Stimulated activated CD4-positive, alpha-beta T cell treated with anti-CD3 and anti-CD28 coated beads, Interleukin-12 subunit alpha, Interleukin-12 subunit beta, amount 100 ng/mL, for 48 hours (primary cell): ENCODE measurements at regions not wholly inside any gene's neighbourhood (a gene's known extent, or its start where the extent isn't known, plus 50 kb on each side); places are given as distances from the start of the nearest gene placed in this dataset.
A peak's percentile ranks its signal among the peaks of the same experiment; 100 is the strongest.

Source experiments
- DNase-seq, 3 donors: peaks; one replicate each; pipeline ENCODE4 v3.0.0-alpha.2; 2020; ENCODE audit warnings: low read depth in 2 of 3, low spot score in 1 of 3

DNA sequence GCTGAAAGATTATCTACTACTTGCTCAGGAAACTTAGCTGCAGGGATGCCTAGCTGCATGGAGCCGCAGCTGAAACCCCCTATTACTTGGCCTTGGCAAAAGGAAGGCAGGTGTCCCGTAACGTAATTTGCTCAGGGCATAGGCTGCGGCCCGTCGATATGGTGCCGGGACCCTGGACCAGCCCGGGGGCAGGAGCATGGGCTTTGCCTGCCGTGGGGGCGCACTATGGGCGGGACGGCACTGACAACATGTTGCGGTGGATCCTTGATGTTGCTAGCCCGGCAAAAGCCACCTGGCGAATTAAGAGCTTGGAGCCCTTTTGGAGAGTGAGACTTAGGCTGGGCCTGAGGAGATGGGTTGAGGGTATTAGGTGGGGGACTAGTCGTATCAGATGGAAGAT is 1551.2 kb downstream of the AACS start:
- no peak for DNase-seq

DNA sequence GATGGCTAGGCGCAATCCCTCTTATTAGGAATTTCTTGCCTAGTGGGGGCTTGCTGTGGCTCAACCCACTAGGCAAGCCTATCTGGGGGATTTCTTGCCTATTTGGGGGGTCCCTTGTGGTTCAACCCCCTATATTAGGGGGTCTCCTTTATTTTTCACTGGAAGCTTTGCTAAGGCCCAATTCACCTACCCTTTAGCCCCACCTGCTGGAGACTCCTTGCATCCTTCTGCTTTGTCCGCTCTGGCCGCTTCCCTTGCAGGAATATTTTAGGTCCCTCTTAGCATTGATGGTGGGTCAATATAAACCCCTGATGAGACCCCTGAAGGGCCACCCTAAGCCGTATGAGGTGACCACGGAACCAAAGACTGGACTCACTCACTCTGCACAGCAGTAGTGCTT is 1552.1 kb downstream of the AACS start:
- DNase-seq: peak in 1 of 3 donors; percentile 0

DNA sequence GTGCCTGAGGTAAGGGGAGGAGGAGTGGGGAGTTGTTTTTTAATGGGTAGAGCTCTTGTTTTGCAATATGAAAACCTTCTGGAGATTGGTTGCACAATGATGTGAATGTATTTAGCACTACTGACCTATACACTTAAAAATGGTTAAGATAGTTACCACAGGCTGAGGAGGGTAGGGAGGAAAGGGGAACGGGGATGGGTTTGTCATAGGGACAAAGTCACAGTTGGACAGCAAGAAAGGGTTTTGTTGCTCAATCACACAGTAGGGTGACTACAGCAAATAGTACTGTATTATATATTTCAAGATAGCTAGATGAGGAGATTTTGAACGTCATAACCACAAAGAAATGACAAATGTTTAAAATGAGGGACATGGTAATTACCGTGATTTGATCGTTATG is 1562.4 kb downstream of the AACS start:
- no peak for DNase-seq

DNA sequence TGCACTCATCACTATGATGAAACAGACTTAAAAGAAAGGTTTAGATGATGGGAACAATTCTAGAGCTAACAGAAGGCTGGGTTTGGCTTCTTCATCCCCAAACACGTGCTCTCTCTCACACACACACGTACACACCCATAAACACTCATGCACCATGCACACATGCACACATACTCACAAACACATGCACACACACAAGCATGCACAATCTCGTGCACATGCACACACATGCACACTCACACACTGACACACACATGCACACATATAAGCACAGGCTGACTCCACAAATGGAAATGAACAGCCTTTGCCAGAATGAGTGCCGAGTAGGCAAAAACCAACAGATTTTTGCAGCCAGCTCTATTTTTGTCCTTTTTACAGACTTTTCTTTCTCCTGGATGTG is 1571.6 kb downstream of the AACS start:
- DNase-seq: no peak

- no peak for DNase-seq
Observed at GRCh38 chr12:126644236-126645020, 1579.2 kb downstream of the AACS start.

GRCh38 chr12:126648074-126648473 is 1582.8 kb downstream of the AACS start:
- no peak for DNase-seq

DNA sequence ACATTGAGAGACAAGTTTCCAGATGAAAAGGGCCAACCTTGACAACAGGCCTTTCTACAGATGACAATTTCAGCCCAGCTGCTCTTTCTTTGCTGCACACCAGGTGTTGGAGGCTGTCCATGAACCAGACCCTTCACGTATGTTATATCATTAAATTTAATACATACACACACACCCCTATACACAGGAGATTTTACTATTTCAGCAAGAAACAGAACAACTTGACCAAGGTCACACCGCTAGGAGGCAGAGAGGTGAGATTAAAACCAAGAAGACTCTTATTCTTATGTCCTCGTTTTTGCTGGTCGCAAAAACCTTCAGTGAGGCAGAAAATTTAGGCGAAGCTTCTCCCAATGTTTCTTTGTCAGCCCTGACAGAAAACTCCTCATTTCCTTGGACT is 1585.9 kb downstream of the AACS start:
- DNase-seq: no peak

DNA sequence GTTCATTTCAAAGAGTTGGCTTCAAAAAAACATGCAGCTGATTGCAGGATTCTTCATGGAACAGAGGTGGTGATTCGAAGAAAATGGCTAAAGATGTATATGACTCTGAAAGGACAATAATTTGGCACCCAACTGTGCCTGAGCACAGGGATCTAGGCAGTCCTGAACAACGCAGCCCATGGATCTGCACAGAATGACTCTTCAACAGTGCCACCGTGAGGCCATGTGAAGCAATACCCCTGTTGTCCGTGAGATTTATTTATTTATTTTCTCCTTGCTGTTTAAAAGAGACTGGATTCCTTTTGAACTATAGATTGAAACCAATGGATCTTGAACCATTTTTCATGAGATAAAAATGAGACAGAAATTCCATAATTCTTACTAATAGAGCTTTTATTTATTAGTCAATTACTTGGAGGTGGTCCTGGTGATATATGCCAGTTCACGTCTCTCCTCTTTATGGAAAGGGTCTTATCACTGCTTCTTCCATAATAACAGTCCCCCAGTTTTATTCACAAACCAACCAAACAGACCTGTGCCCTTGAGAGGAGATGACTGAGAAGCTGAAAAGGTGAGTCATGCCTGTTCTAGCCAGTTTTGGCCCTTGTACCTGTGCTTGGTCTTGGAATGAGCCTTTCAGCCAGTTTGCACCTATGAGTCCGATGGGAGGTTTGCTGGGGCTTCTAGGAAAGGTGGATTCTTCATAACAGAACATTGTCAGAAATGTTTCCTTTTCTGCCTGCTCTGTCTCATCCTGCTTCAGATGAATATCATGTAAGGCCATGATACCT is 1598.3 kb downstream of the AACS start:
- peak in 1 of 3 donors; percentile 2 for DNase-seq

GRCh38 chr12:126667339-126667738 is 1599.6 kb upstream of the TMEM132C start:
- no peak for DNase-seq

- no peak for DNase-seq
Observed at GRCh38 chr12:126668538-126668937, 1598.4 kb upstream of the TMEM132C start.

- DNase-seq: no peak
Observed at GRCh38 chr12:126668961-126669360, 1598.0 kb upstream of the TMEM132C start.

GRCh38 chr12:126676434-126676833 is 1590.5 kb upstream of the TMEM132C start:
- DNase-seq: no peak

- DNase-seq: no peak
Observed at GRCh38 chr12:126681676-126682075, 1585.3 kb upstream of the TMEM132C start.

DNA sequence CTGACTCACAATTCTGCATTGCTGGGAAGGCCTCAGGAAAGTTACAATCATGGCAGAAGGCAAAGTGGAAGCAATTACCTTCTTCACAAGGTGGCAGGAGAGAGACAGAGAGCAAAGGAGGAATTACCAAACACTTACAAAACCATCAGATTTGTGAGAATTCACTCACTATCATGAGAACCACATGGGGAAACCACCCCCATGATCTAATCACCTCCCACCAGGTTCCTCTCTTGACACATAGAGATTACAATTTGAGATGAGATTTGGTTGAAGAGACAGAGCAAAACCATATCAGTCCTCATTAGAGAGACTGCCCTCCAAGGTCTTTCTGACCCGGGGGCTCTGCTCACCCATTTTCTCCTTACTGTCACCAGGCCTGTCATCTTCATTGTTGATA is 1582.3 kb upstream of the TMEM132C start:
- no peak for DNase-seq

- no peak for DNase-seq
Observed at GRCh38 chr12:126685636-126686035, 1581.3 kb upstream of the TMEM132C start.

GRCh38 chr12:126688556-126688955 is 1578.4 kb upstream of the TMEM132C start:
- DNase-seq: no peak

- DNase-seq: no peak
Observed at GRCh38 chr12:126700096-126700495, 1566.9 kb upstream of the TMEM132C start.

GRCh38 chr12:126704609-126705008 is 1562.4 kb upstream of the TMEM132C start:
- DNase-seq: no peak

DNA sequence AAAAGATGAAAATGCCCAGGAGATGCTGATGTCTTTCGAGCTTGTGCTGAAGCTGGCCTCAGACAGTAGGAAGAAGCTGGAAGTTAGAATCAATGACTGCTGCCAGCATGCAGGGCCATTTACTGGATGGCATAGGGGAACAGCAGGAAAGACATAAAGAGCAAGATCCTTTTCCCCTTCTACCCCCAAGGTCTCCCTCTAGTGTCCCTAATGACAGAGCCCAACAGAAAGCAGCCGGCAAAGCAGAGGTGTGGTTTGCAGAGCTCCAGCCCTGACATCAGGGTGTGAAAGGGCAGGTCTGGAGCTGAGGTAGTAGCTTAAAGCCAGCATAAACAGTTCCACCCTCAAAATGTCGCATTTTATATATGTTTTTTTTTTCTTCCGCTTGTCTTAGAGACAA is 1560.7 kb upstream of the TMEM132C start:
- no peak for DNase-seq

- DNase-seq: no peak
Observed at GRCh38 chr12:126708492-126708896, 1558.5 kb upstream of the TMEM132C start.

DNA sequence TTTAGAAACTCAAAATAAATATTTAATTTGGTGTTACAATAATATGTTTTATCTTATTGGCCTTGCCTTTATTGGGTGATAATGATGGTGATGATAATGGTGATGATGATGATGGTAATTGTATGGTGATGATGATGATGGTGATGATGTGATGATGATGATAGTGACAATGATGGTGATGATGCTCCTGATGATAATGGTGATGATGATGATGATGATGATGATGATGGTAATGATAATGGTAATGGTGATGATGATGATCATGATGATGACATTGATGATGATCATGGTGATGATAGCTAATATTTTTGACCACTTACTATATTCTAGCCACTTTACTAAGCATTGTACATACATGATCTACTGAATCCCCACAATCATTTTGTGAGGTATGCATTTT is 1548.6 kb upstream of the TMEM132C start:
- DNase-seq: no peak

GRCh38 chr12:126719912-126720705 is 1546.9 kb upstream of the TMEM132C start:
- no peak for DNase-seq
